Adipocyte (in vitro differentiated cells): ENCODE measurements at regions not wholly inside any gene's neighbourhood (a gene's known extent, or its start where the extent isn't known, plus 50 kb on each side); places are given as distances from the start of the nearest gene placed in this dataset.

ENCODE experiments used
- DNase-seq: peaks from one replicate; pipeline ENCODE4 v3.0.0-alpha.2; 2015; ENCODE audit warnings: low read depth
- H3K27me3 ChIP-seq: replicated peaks from 2 replicates; pipeline ENCODE4 v1.7.0; 2013; ENCODE audit warnings: mild to moderate bottlenecking, low read length, moderate library complexity; ENCODE audit not compliant: control insufficient read depth, insufficient read depth
- H3K36me3 ChIP-seq: 2 replicates; pipeline ENCODE4 v1.7.0; 2013; ENCODE audit warnings: low read length, mild to moderate bottlenecking, moderate library complexity; ENCODE audit not compliant: control insufficient read depth, insufficient read depth, severe bottlenecking
- H3K4me1 ChIP-seq: 2 replicates; pipeline ENCODE4 v1.7.0; 2013; ENCODE audit warnings: mild to moderate bottlenecking, low read length, moderate library complexity; ENCODE audit not compliant: control insufficient read depth, insufficient read depth
- H3K4me3 ChIP-seq: 2 replicates; pipeline ENCODE4 v1.7.0; 2013; ENCODE audit warnings: mild to moderate bottlenecking, low read length, moderate library complexity
- H3K9ac ChIP-seq: 2 replicates; pipeline ENCODE4 v1.7.0; 2013; ENCODE audit warnings: mild to moderate bottlenecking, low read length, moderate library complexity
- H3K9me3 ChIP-seq: 2 replicates; pipeline ENCODE4 v1.7.0; 2013; ENCODE audit warnings: mild to moderate bottlenecking, low read length, moderate library complexity; ENCODE audit not compliant: control insufficient read depth

GRCh38 chrX:6851140-6851539, 296.4 kb upstream of the STS start:
- H3K4me1 ChIP-seq = no peaks in the 10 kb centered on the region

GRCh38 chrX:6849716-6850414, 297.6 kb upstream of the STS start:
- H3K9ac ChIP-seq = no peak overlapping the region
- H3K4me3 ChIP-seq = no peak overlapping the region
- H3K36me3 ChIP-seq = no peaks in the 10 kb centered on the region
- peaks cover 10% of the 10 kb centered on the region for H3K9me3 ChIP-seq
- H3K27me3 ChIP-seq = no peaks in the 10 kb centered on the region
- DNase-seq = peak; percentile 21
- H3K4me1 ChIP-seq = no peaks in the 10 kb centered on the region

More at GRCh38 chrX:6851140-6851539, 296.4 kb upstream of the STS start:
- peaks cover 4% of the 10 kb centered on the region for H3K9me3 ChIP-seq
- no peaks in the 10 kb centered on the region for H3K27me3 ChIP-seq
- H3K4me3 ChIP-seq = no peak overlapping the region
- no peak overlapping the region for H3K9ac ChIP-seq
- no peak for DNase-seq
- no peaks in the 10 kb centered on the region for H3K36me3 ChIP-seq

- peaks cover 6% of the 10 kb centered on the region for H3K9me3 ChIP-seq
- H3K4me1 ChIP-seq = no peaks in the 10 kb centered on the region
- no peak for DNase-seq
- no peak overlapping the region for H3K4me3 ChIP-seq
- no peak overlapping the region for H3K9ac ChIP-seq
- no peaks in the 10 kb centered on the region for H3K27me3 ChIP-seq
- no peaks in the 10 kb centered on the region for H3K36me3 ChIP-seq
Measured at GRCh38 chrX:6832619-6833018, 297.7 kb upstream of the VCX3A start.

- H3K27me3 ChIP-seq = no peaks in the 10 kb centered on the region
- H3K36me3 ChIP-seq = no peaks in the 10 kb centered on the region
- no peaks in the 10 kb centered on the region for H3K9me3 ChIP-seq
- no peak overlapping the region for H3K9ac ChIP-seq
- DNase-seq = no peak
- no peak overlapping the region for H3K4me3 ChIP-seq
- H3K4me1 ChIP-seq = no peaks in the 10 kb centered on the region
Measured at GRCh38 chrX:6826856-6827255, 291.9 kb upstream of the VCX3A start.

- no peak overlapping the region for H3K4me3 ChIP-seq
- H3K9me3 ChIP-seq = no peaks in the 10 kb centered on the region
- no peaks in the 10 kb centered on the region for H3K4me1 ChIP-seq
- H3K27me3 ChIP-seq = no peaks in the 10 kb centered on the region
- no peak for DNase-seq
- no peak overlapping the region for H3K9ac ChIP-seq
- H3K36me3 ChIP-seq = no peaks in the 10 kb centered on the region
Measured at GRCh38 chrX:6821730-6822129, 286.8 kb upstream of the VCX3A start.

GRCh38 chrX:6813836-6814370, 279.0 kb upstream of the VCX3A start:
- no peak overlapping the region for H3K4me3 ChIP-seq

GRCh38 chrX:6812087-6812486, 277.2 kb upstream of the VCX3A start:
- no peak overlapping the region for H3K9ac ChIP-seq
- H3K9me3 ChIP-seq = no peaks in the 10 kb centered on the region
- DNase-seq = no peak
- H3K27me3 ChIP-seq = no peaks in the 10 kb centered on the region
- H3K36me3 ChIP-seq = no peaks in the 10 kb centered on the region
- H3K4me1 ChIP-seq = no peaks in the 10 kb centered on the region
- H3K4me3 ChIP-seq = no peak overlapping the region

More at GRCh38 chrX:6813836-6814370, 279.0 kb upstream of the VCX3A start:
- Histone ChIP-seq H3K4me1 (no peaks in the 10 kb centered on the region), H3K27me3 (no peaks in the 10 kb centered on the region), H3K9me3 (no peaks in the 10 kb centered on the region), H3K9ac (no peak overlapping the region), H3K36me3 (no peaks in the 10 kb centered on the region)
- DNase-seq = no peak

- no peaks in the 10 kb centered on the region for H3K9me3 ChIP-seq
- H3K36me3 ChIP-seq = no peaks in the 10 kb centered on the region
- H3K9ac ChIP-seq = no peak overlapping the region
- H3K27me3 ChIP-seq = no peaks in the 10 kb centered on the region
- no peak overlapping the region for H3K4me3 ChIP-seq
- no peaks in the 10 kb centered on the region for H3K4me1 ChIP-seq
- DNase-seq = no peak
Measured at GRCh38 chrX:6810776-6811175, 275.9 kb upstream of the VCX3A start.

GRCh38 chrX:6803607-6804006, 268.7 kb upstream of the VCX3A start:
- Histone ChIP-seq H3K36me3 (no peaks in the 10 kb centered on the region), H3K9ac (no peak overlapping the region), H3K4me3 (no peak overlapping the region), H3K4me1 (no peaks in the 10 kb centered on the region), H3K27me3 (no peaks in the 10 kb centered on the region), H3K9me3 (peaks cover 2% of the 10 kb centered on the region)
- no peak for DNase-seq

- H3K4me3 ChIP-seq = no peak overlapping the region
- no peaks in the 10 kb centered on the region for H3K4me1 ChIP-seq
- no peak overlapping the region for H3K9ac ChIP-seq
- no peaks in the 10 kb centered on the region for H3K36me3 ChIP-seq
- no peaks in the 10 kb centered on the region for H3K27me3 ChIP-seq
- no peaks in the 10 kb centered on the region for H3K9me3 ChIP-seq
- no peak for DNase-seq
Measured at GRCh38 chrX:6793000-6793399, 258.1 kb upstream of the VCX3A start.

- no peaks in the 10 kb centered on the region for H3K4me1 ChIP-seq
- no peak overlapping the region for H3K4me3 ChIP-seq
- H3K9me3 ChIP-seq = no peaks in the 10 kb centered on the region
- no peak overlapping the region for H3K9ac ChIP-seq
- DNase-seq = no peak
- no peaks in the 10 kb centered on the region for H3K36me3 ChIP-seq
- H3K27me3 ChIP-seq = no peaks in the 10 kb centered on the region
Measured at GRCh38 chrX:6783912-6784311, 249.0 kb upstream of the VCX3A start.

GRCh38 chrX:6782831-6783230, 247.9 kb upstream of the VCX3A start:
- Histone ChIP-seq H3K4me3 (no peak overlapping the region), H3K36me3 (no peaks in the 10 kb centered on the region), H3K27me3 (no peaks in the 10 kb centered on the region), H3K4me1 (no peaks in the 10 kb centered on the region), H3K9ac (no peak overlapping the region), H3K9me3 (no peaks in the 10 kb centered on the region)
- no peak for DNase-seq
